Gastrocnemius medialis (tissue), 4 donors: ENCODE measurements at regions not wholly inside any gene's neighbourhood (a gene's known extent, or its start where the extent isn't known, plus 50 kb on each side); places are given as distances from the start of the nearest gene placed in this dataset.

Source experiments
- ATAC-seq, 2 donors: fragments of 150-250 bp; one replicate each; pipeline ENCODE4 v1.9.1; 2016
- DNase-seq, 2 donors: peaks; one replicate each; pipeline ENCODE4 v3.0.0-alpha.2; 2019
- H3K27ac ChIP-seq, 4 donors: fragments of 200-600 bp; sonication (generic); 1 replicate in 1 of 4; 2 replicates in 3 of 4; pipeline ENCODE4 v1.5.1; 2016 to 2018; ENCODE audit warnings: mild to moderate bottlenecking in 2 of 4, moderate library complexity in 1 of 4
- H3K27me3 ChIP-seq, 3 donors: fragments of 200-600 bp; sonication (generic) in 2 of 3; 1 replicate in 1 of 3; 2 replicates in 2 of 3; pipeline versions ENCODE4 v1.5.1 to v1.6.0; 2016 to 2019; ENCODE audit warnings: mild to moderate bottlenecking in 1 of 3, moderate library complexity in 1 of 3
- H3K36me3 ChIP-seq, 2 donors: fragments of 200-600 bp; sonication (generic) in 1 of 2; one replicate each; pipeline ENCODE4 v1.5.1; 2017 to 2018
- H3K4me1 ChIP-seq, 2 donors: fragments of 200-600 bp; sonication (generic) in 1 of 2; one replicate each; pipeline ENCODE4 v1.5.1; 2016 to 2017; ENCODE audit warnings: mild to moderate bottlenecking in 2 of 2
- H3K4me3 ChIP-seq, 4 donors: fragments of 200-600 bp; sonication (generic) in 3 of 4; 1 replicate in 1 of 4; 2 replicates in 3 of 4; pipeline ENCODE4 v1.5.1; 2016 to 2019; ENCODE audit warnings: mild to moderate bottlenecking in 2 of 4
- H3K9me3 ChIP-seq, 3 donors: fragments of 200-600 bp; sonication (generic) in 2 of 3; 1 replicate in 1 of 3; 2 replicates in 2 of 3; pipeline ENCODE4 v1.5.1; 2016 to 2019
- CTCF ChIP-seq, 5 experiments: fragments of 450-650 bp in 3 of 5; fragments of 200-600 bp in 2 of 5; sonication (generic) in 2 of 5; IDR thresholded peaks in 4 of 5; conservative IDR thresholded peaks in 1 of 5; 1 replicate in 4 of 5; 2 replicates in 1 of 5; pipeline ENCODE4 v1.5.1; 2016 to 2019; ENCODE audit warnings: antibody characterized with exemption in 5 of 5, mild to moderate bottlenecking in 3 of 5, moderate library complexity in 3 of 5
- POLR2A ChIP-seq, 2 donors: fragments of 450-650 bp; IDR thresholded peaks; one replicate each; pipeline ENCODE4 v1.6.1; 2017; ENCODE audit warnings: antibody characterized with exemption in 2 of 2, mild to moderate bottlenecking in 2 of 2, moderate library complexity in 2 of 2
- in situ Hi-C, 4 donors: fragments of 200-750 bp; cut with MboI; loops; one replicate each; pipeline versions ENCODE4 v1.15.0 to v1.8.0; 2017; ENCODE audit warnings: low sequenced_read_pairs in 4 of 4
- intact Hi-C: fragments of 100-400 bp; cut with DNase I; formaldehyde crosslinking; loops from one replicate; pipeline ENCODE4 v1.15.1; 2023; ENCODE audit warnings: low total_unique reads

DNA sequence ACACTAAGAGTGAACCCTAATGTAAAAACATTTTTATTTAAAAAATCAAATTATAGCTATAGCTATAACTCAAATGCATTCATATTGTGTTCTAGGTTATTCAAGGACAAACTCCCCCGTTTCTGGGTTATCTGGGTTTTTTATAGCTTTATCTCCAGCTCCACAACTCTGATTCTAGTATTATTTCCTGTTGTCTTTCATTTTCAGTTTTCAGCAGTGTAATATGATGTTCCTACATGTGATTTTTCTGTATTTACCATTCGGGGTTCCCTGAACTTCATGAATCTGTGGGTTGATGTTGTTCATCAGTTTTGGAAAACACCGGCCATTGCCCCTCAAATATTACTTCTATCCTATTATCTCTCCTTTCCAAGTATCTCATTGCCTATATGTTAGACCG, 221.9 kb upstream of the FOXN3 start:
- DNase-seq (no peak), ATAC-seq (no peak)
- in situ Hi-C loops = no loop called here
- intact Hi-C loops = no loop called here
- TF ChIP-seq POLR2A (IDR thresholded peaks at IDR 0.05) = no peak
- TF ChIP-seq CTCF (IDR thresholded peaks at IDR 0.05 in 4 of 5, conservative IDR thresholded peaks at IDR 0.05 in 1 of 5) = no peak
- H3K4me1 ChIP-seq = no peaks in the 10 kb centered on the region
- no peaks in the 10 kb centered on the region for H3K9me3 ChIP-seq
- no peak overlapping the region for H3K4me3 ChIP-seq
- H3K27me3 ChIP-seq = no peaks in the 10 kb centered on the region
- H3K36me3 ChIP-seq = no peaks in the 10 kb centered on the region
- no peak overlapping the region for H3K27ac ChIP-seq

- H3K36me3 ChIP-seq = no peaks in the 10 kb centered on the region
- ATAC-seq (no peak), DNase-seq (no peak)
- no peak overlapping the region for H3K4me3 ChIP-seq
- no peak overlapping the region for H3K27ac ChIP-seq
- no peaks in the 10 kb centered on the region for H3K4me1 ChIP-seq
- H3K27me3 ChIP-seq = no peaks in the 10 kb centered on the region
- no peak for TF ChIP-seq POLR2A (IDR thresholded peaks at IDR 0.05)
- no peak for TF ChIP-seq CTCF (IDR thresholded peaks at IDR 0.05 in 4 of 5, conservative IDR thresholded peaks at IDR 0.05 in 1 of 5)
- in situ Hi-C loops = no loop called here
- no peaks in the 10 kb centered on the region for H3K9me3 ChIP-seq
- intact Hi-C loops = no loop called here
Observed at GRCh38 chr14:89637581-89637980, 220.5 kb upstream of the FOXN3 start.

DNA sequence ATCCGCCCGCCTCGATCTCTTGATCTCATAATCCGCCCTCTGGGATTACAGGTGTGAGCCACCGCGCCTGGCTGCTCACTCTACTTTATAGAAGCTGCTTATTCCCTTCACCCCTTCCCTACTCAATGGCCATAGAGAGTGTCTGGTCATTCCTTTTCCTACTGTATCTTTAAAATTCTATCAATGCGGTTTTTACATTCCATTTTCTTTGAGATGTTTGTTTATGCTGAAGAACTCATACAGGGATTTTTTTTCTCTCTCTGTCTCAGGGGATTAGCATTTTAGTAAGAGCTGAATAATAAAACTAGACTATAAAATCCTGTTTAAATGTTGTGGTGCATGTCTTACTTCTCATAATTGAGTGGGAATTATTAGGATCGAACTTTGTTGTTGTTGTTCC, 218.6 kb upstream of the FOXN3 start:
- in situ Hi-C loops (no loop called here), intact Hi-C loops (no loop called here)
- no peak for ATAC-seq

GRCh38 chr14:89634037-89634436, 217.0 kb upstream of the FOXN3 start:
- H3K4me3 ChIP-seq = no peak overlapping the region
- DNase-seq = no peak
- no peaks in the 10 kb centered on the region for H3K4me1 ChIP-seq
- H3K36me3 ChIP-seq = no peaks in the 10 kb centered on the region
- intact Hi-C loops (no loop called here), in situ Hi-C loops (no loop called here)
- TF ChIP-seq CTCF (IDR thresholded peaks at IDR 0.05 in 4 of 5, conservative IDR thresholded peaks at IDR 0.05 in 1 of 5) (no peak), POLR2A (IDR thresholded peaks at IDR 0.05) (no peak)
- no peaks in the 10 kb centered on the region for H3K27me3 ChIP-seq
- H3K27ac ChIP-seq = no peak overlapping the region
- no peaks in the 10 kb centered on the region for H3K9me3 ChIP-seq
- ATAC-seq = no peak

More for the DNA sequence above, 218.6 kb upstream of the FOXN3 start:
- Histone ChIP-seq H3K4me3 (no peak overlapping the region), H3K9me3 (no peaks in the 10 kb centered on the region), H3K36me3 (no peaks in the 10 kb centered on the region), H3K27me3 (no peaks in the 10 kb centered on the region), H3K27ac (no peak overlapping the region), H3K4me1 (no peaks in the 10 kb centered on the region)
- no peak for TF ChIP-seq CTCF (IDR thresholded peaks at IDR 0.05 in 4 of 5, conservative IDR thresholded peaks at IDR 0.05 in 1 of 5)
- no peak for TF ChIP-seq POLR2A (IDR thresholded peaks at IDR 0.05)
- DNase-seq = no peak

- DNase-seq = no peak
- TF ChIP-seq CTCF (IDR thresholded peaks at IDR 0.05 in 4 of 5, conservative IDR thresholded peaks at IDR 0.05 in 1 of 5) (no peak), POLR2A (IDR thresholded peaks at IDR 0.05) (no peak)
Observed at GRCh38 chr14:89630101-89630829, 213.2 kb upstream of the FOXN3 start.

More at GRCh38 chr14:89630101-89630829, 213.2 kb upstream of the FOXN3 start:
- in situ Hi-C loops (no loop called here), intact Hi-C loops (no loop called here)
- Histone ChIP-seq H3K36me3 (no peaks in the 10 kb centered on the region), H3K27ac (no peak overlapping the region), H3K4me1 (peaks cover 0 to 7% of the 10 kb centered on the region in 2 donors), H3K9me3 (no peaks in the 10 kb centered on the region), H3K27me3 (no peaks in the 10 kb centered on the region), H3K4me3 (no peak overlapping the region)
- no peak for ATAC-seq
